K562 (cell line): ENCODE measurements at regions not wholly inside any gene's neighbourhood (a gene's known extent, or its start where the extent isn't known, plus 50 kb on each side); places are given as distances from the start of the nearest gene placed in this dataset.
A peak's percentile ranks its signal among the peaks of the same experiment; 100 is the strongest.

Experiments
- ARNT ChIP-seq, 2 experiments: fragments of 450-650 bp; IDR thresholded peaks; 2 replicates each; pipeline ENCODE4 v1.6.1; 2016; ENCODE audit warnings: mild to moderate bottlenecking in 1 of 2
- E2F6 ChIP-seq, 2 experiments: IDR thresholded peaks; 2 replicates each; pipeline ENCODE4 v1.6.1; 2011; ENCODE audit warnings: borderline replicate concordance in 1 of 2, control low read depth in 1 of 2, low read depth in 1 of 2, low read length in 1 of 2, mild to moderate bottlenecking in 1 of 2, mixed read lengths in 1 of 2, moderate library complexity in 1 of 2; ENCODE audit not compliant: insufficient read depth in 1 of 2, insufficient read length in 1 of 2, poor library complexity in 1 of 2, severe bottlenecking in 1 of 2; ENCODE audit errors: extremely low read depth in 1 of 2
- HDAC8 ChIP-seq: fragments of 450-650 bp; IDR thresholded peaks from 2 replicates; pipeline ENCODE4 v1.6.1; 2016; ENCODE audit warnings: mild to moderate bottlenecking, missing genetic modification characterization, moderate library complexity, missing compliant biosample characterization
- KDM4B ChIP-seq, 2 experiments: fragments of 450-650 bp in 1 of 2; sonication (generic) in 1 of 2; IDR thresholded peaks; 2 replicates each; pipeline ENCODE4 v1.6.1; 2016 to 2017; ENCODE audit warnings: borderline replicate concordance in 2 of 2, antibody characterized with exemption in 1 of 2, low read depth in 1 of 2, mild to moderate bottlenecking in 1 of 2
- NKRF ChIP-seq: fragments of 450-650 bp; IDR thresholded peaks from 2 replicates; pipeline ENCODE4 v1.6.1; 2016; ENCODE audit warnings: borderline replicate concordance
- PBX2 ChIP-seq, 2 experiments: IDR thresholded peaks in 1 of 2; conservative IDR thresholded peaks in 1 of 2; 2 replicates each; pipeline ENCODE4 v1.6.1; 2016; ENCODE audit warnings: low read depth in 2 of 2, mild to moderate bottlenecking in 1 of 2, missing compliant biosample characterization in 1 of 2, missing genetic modification characterization in 1 of 2, moderate library complexity in 1 of 2
- ZBTB2 ChIP-seq: fragments of 450-650 bp; IDR thresholded peaks from 2 replicates; pipeline ENCODE4 v1.6.1; 2016; ENCODE audit warnings: antibody characterized with exemption
- ZC3H8 ChIP-seq: fragments of 450-650 bp; IDR thresholded peaks from 2 replicates; pipeline ENCODE4 v1.6.1; 2017
- ZNF318 ChIP-seq, 2 experiments: fragments of 450-650 bp; IDR thresholded peaks; 2 replicates each; pipeline ENCODE4 v1.6.1; 2016; ENCODE audit warnings: mild to moderate bottlenecking in 2 of 2, borderline replicate concordance in 1 of 2, low read depth in 1 of 2, moderate library complexity in 1 of 2

GRCh38 chr5:141740885-141741284, 58.9 kb upstream of the ARAP3 start (continued):
- TF ChIP-seq E2F6 (IDR thresholded peaks at IDR 0.05; ENCODE audit: borderline replicate concordance in 1 of 2, extremely low read depth in 1 of 2, insufficient read depth in 1 of 2, insufficient read length in 1 of 2, low read depth in 1 of 2, low read length in 1 of 2, poor library complexity in 1 of 2, severe bottlenecking in 1 of 2) (peak in 1 of 2 experiments; percentile 11), ZBTB2 (no peak), PBX2 (CRISPR knock-in tag; IDR thresholded peaks at IDR 0.05; ENCODE audit: low read depth) (no peak), PBX2 (tag; conservative IDR thresholded peaks at IDR 0.05; ENCODE audit: low read depth) (no peak), HDAC8 (no peak), ZC3H8 (no peak), KDM4B (IDR thresholded peaks at IDR 0.05; ENCODE audit: borderline replicate concordance in 2 of 2, low read depth in 1 of 2) (no peak), NKRF (no peak), ARNT (IDR thresholded peaks at IDR 0.05) (no peak), ZNF318 (IDR thresholded peaks at IDR 0.05; ENCODE audit: borderline replicate concordance in 1 of 2, low read depth in 1 of 2) (no peak)
